NCI-H1417 treated with DMSO at 0.1 percent for 48 hours (cell line): ENCODE measurements at regions not wholly inside any gene's neighbourhood (a gene's known extent, or its start where the extent isn't known, plus 50 kb on each side); places are given as distances from the start of the nearest gene placed in this dataset.
"Not testable (repeated sequence)": the region's sequence is repeated elsewhere in the genome, so short reads cannot be mapped to it uniquely, and the experiment has no call there.

Source experiments
- DNase-seq: peaks from one replicate; lab custom pipeline; 2025; lab: John Stamatoyannopoulos, UW

DNA sequence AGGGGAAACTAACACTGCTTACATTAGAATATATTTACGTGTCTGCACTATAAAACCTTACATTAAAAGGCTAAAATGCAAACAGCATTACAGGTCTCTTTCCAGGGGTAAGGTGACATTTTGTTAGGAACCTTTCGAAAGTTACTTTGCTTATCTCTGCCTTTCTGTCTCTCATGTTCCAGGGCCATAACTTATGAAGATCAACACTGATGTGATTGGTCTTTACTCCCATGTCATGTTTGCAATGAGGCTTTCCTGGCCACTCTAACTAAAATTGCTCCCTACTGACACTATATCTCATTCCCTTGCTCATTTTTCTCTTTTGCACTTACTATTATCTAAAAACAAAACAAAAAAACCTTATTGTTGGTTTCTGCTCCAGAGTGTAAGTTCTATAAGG lies 119.0 kb downstream of the JRKL start:
- DNase-seq, result no peak

DNA sequence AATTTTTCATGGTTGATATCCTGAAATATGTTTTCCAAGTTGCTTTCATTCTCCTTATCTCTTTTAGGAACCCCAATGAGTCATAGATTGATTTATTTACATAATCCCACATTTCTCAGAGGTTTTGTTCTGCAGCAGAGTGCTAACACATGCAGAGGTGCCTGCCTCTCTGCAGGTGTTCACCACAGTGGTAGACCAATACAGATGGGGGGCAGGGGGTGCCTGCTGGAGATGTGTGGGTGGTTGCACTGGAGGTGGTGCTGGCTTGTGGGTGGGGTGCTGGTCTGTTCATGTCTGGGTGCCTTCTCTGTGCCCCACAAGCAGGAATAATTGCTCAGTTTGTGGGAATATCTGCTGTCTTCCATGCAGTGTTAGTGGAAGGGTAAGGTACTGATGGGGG lies 131.1 kb downstream of the JRKL start:
- DNase-seq, result no peak

DNA sequence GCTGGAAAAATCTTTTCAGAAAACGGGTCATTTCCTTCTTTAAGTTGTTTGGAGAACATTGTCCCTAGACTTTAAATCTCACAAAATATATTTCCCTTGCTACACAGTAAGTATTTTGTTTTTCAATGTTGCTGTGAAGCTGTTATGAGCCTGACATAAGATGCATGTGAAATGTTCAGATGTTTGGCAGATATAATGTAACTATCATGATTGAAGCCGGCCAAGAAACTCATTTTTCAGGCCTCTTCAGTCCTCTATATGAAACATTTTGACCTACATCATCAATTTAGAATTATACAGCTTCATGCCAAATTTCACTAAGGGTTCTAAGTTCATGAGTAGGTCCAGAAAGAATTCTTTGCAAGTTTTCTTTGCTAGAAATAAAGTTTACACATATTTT lies 133.8 kb downstream of the JRKL start:
- no peak for DNase-seq

DNA sequence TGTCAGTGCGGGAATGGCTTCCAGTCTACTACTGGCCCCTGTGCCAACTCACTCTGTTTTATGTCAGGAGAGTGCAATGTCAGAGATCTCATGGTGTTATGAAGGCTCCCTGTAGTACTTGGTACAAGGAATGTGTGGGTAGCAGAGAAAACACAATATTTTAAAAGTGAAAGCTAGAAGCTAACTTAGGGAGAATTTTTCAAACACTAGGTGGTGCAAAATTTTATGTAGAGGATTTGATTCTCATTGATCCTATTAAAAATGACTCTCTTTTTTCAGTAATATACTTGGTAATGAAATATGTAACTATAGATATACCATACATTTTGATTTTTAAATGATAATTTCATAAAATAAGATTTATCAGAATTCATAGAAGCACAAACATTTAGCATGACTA lies 134.7 kb downstream of the JRKL start:
- DNase-seq, result no peak

DNA sequence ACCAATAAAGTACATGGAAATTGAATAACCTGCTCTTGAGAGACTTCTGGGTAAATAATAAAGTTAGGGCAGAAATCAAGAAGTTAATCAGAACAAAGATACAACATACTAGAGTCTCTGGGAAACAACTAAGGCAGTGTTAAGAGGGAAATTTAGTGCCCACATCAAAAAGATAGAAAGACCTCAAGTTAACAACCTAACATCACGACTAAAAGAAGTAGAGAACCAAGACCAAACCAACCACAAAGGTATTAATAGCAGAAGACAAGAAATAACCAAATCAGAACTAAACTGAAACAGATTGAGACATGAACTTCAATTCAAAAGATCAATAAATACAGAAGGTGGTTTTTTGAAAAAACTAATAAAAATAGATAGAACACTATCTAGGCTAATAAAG lies 140.7 kb downstream of the JRKL start:
- DNase-seq, result no peak

DNA sequence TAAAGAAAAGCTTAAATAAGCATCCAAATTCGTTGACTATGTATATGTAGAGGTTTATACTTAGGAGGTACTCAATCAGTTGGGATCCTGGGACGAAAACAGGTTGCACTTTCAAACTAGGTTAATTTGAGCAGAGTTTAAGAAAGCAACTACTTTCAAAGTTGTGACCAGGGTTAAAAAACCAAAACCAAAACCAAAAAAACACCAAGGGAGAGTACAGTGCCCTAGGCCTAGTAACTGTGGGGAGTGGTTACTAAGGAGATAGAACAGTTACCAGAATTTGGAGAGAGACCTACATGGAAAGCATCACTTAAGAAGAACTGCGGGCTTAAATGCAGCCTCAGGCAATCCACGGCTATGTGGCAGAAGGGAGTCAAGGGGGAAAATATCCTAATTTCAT lies 148.3 kb downstream of the JRKL start:
- no peak for DNase-seq

DNA sequence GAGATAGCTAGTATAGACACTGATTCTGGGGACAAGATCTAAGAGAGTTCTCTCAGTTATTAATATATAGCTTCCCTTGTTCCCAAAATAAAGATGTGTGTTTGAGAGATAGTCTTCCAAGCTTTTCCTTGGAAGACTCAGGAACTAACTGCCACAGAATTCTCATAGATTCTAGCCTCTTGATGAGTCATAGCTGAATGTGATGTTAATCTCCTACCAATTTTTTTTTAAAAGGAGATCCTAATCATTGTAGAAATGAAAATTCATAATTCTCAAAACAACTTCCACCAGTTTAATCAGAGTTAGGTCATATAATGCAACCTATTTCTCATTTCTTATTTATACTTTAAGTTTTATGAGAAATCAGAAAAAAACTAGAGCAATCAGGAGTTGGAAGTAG lies 148.8 kb downstream of the JRKL start:
- DNase-seq, result no peak

DNA sequence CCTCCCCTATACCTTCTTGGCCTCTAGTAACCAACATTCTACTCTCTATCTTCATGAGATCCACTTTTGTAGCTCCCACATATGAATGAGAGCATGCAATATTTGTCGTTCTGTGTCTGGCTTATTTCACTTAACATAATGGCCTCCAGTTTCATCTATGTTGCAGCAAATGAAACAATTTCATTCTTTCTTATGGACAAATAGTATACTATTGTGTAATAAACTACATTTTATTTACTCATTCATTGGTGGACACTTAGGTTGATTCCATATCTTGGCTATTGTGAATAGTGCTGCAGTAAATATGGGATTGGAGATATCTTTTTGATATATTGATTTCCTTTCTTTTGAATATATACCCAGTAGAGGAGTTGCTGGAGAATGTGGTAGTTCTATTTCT lies 151.1 kb downstream of the JRKL start:
- DNase-seq, result no peak

DNA sequence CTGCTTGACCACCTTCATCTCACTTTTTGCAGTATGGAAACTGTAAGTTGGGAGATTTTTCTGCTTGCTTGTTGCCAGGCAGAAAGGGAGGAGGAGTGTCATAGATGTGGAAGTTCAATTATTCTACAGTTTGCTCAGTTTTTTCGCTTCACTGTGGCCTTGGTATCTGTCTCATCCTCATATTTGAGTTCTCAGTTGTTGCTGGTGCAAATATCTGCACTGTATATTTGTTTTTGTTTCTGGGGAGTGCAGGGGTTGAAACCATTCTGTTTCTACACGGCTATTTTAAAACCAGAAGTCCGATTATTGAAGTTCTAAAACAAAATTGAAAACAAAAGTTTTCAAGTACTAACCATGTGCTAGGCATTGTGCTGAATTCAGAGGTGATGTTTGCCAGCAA lies 153.4 kb downstream of the JRKL start:
- DNase-seq, result no peak

DNA sequence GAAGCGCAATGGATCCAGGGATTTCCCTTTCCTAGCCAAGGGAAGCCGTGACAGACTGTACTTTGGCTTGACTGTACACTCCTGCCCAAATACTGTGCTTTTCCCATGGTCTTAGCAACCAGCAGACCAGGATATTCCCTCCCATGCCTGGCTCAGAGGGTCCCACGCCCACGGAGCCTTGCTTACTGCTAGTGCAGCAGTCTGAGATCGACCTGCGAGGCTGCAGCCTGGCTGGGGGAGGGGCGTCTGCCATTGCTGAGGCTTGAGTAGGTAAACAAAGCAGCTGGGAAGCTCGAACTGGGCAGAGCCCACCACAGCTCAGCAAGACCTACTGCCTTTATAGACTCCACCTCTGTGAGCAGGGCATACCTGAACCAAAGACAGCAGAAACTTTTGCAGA lies 155.4 kb downstream of the JRKL start:
- not testable (repeated sequence) for DNase-seq

DNA sequence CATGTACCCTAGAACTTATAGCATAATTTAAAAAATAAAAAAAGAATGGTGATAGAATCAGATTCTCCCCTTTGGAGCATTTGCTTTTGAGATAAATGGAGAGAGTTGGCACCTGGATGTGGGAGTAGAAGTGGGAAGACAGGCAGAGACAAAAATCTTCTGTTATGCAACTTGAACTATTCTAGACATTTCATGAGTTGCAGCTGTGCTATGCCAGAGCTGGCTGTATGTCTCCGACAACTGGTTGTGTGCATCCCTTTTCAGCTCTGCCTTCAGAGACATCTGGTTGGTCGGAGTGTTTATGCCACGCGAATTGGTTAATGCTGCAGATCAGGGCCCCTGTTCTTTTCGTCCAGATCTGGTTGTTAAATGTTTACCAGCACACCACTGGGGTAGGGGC lies 161.3 kb downstream of the JRKL start:
- no peak for DNase-seq

DNA sequence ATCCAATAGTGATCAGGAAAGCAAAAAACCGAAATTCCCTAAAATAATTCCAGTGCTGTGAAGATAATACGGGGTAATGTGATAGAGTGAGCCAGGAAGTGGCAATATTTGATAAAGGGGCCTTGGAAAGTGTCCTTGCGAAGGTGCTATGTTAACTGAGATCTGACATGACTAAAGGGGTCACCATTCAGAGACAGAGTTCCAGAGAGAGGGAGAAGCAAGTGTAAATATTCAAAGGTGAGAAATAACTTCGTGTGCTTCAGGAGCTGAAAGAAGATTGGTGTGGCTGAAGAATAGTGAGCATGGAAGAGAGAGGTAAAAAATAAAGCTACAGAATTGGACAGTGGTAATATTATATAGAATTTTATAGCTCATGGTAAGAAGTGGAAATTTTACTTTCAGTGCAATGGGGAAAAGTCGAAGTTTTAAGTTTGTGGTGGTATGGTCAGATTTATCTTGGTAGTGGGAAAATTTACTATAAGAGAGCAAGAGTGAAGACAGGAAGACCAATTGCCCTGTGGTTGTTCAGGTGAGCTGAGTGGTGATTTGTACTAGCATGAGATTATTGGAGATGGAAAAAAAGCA lies 164.5 kb downstream of the JRKL start:
- no peak for DNase-seq

DNA sequence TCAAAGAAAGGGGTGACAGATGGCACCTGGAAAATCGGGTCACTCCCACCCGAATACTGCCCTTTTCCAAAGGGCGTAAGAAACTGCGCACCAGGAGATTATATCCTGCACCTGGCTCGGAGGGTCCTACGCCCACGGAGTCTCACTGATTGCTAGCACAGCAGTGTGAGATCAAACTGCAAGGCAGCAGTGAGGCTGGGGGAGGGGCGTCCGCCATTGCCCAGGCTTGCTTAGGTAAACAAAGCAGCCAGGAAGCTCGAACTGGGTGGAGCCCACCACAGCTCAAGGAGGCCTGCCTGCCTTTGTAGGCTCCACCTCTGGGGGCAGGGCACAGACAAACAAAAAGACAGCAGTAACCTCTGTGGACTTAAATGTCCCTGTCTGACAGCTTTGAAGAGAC lies 166.0 kb downstream of the JRKL start:
- DNase-seq, result not testable (repeated sequence)

DNA sequence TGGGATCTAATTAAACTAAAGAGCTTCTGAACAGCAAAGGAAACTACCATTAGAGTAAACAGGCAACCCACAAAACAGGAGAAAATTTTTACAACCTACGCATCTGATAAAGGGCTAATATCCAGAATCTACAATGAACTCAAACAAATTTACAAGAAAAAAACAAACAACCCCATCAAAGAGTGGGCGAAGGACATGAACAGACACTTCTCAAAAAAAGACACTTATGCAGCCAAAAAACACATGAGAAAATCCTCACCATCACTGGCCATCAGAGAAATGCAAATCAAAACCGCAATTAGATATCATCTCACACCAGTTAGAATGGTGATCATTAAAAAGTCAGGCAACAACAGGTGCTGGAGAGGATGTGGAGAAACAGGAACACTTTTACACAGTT lies 170.9 kb downstream of the JRKL start:
- not testable (repeated sequence) for DNase-seq

DNA sequence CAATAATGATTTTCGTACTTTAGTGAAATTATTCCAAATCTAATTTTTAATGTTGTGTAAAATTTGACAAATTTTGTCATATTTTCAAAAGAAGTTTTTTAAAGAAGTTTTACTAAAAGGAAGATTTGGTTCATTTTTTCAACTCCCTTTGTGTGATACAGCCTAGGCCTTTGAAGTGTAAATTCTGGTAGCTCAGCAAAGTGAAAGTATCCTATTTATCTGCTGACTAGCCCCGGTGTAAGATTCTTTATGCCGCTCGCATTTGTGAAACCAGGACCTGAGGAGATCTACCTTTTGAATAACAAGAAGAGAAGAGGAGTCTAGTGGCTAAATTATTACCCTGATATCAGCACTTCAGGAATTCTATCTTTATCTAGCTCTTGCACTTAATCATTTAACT lies 177.4 kb downstream of the JRKL start:
- DNase-seq, result no peak

DNA sequence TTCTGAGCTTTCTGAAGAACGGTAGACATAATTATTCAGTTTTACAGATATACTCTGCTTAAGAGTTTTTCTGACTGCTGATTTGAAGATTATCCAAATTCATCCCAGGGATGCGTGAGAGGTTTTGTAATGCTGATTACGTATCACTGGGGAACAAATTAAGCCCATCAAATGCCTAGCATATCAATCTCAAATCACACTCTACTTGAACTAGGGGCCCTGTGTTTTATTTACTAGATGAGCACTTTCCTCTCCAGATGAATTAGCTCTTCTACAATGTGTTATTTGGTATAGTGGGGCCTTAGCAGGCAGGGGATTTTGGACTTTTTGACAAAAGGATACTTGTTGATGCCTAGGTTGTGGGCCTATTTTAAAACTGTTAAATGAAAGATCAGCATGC lies 177.9 kb downstream of the JRKL start:
- DNase-seq, result no peak

DNA sequence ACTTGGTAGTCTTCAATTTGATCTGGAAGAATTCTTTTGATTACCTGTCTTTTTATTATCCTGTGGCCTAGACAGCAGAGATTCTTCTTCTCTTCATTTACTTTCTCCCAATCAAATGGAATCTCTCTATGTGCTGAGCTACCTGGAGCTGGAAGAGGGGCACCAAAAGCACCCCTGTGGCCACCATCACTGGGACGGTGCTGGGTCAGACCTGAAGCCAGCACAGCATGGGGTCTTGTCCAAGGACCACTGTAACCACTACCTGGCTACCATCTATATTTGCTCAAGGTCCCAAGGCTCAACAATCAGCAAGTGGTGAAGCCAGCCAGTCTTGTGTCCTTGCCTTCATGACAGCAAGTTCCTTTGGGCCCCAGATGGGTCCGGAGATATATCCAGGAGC lies 186.6 kb downstream of the JRKL start:
- DNase-seq, result no peak

DNA sequence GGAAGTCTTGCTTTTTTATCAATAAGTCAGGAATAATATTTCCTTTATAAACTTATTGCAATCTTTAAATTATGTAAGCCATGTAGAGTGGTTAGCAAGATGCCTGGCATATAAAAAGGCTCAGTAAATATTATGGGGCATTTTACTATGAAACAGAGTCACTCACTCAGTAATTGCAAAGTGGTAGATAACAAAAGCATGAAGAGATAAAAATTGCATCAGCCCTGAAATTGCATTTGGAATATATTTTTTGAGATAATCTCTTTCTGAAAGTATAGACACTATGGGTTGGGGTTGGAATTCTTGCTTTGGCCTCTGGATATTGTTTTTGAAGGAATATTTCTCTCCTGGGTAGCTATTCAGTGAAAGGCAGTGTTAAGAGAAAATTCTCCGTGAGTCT lies 188.6 kb downstream of the JRKL start:
- no peak for DNase-seq

DNA sequence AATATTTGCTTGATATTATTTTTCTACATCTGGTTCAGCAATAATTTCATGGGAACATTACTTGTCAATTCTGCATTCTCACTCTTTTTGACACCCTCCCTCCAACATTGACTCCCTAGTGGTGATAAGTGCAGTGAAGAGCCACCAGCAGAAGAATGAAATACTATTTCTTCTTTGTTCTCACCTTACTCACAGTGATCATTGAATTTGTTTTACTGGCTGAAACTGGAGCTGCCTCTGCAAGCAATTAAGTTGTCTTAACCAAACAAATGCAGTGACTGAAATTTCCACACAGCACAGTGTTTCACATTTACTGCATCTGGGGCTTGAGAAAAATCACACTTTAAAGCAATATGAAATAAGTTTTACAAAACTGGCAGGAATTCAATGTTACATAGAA lies 189.8 kb downstream of the JRKL start:
- peak; percentile 19 for DNase-seq

DNA sequence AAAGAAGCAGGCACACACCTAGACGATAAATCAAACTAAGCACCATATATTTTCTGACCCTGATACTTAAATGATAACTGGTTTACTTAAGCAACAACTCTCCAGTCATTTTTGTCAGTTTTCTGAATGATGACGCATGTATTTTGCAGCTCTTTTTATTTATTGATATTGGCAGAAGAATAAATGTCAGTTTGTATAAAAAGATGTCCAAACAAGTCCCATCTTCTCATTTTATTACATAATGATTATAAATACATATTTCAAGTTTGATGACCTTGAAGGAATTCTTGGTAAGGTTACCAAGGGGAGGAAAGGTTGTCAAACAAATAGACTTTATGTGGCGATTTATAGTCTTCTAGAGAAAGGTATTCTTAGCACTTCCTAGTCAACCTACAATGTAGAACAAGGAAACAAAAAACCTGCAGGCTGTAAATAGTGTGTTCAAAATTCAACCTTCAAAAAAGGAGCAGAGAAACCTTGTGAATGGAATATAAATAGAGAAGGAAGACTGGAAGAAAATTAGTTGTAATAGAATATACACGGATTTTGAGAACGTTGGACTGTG lies 190.7 kb downstream of the JRKL start:
- DNase-seq, result no peak

DNA sequence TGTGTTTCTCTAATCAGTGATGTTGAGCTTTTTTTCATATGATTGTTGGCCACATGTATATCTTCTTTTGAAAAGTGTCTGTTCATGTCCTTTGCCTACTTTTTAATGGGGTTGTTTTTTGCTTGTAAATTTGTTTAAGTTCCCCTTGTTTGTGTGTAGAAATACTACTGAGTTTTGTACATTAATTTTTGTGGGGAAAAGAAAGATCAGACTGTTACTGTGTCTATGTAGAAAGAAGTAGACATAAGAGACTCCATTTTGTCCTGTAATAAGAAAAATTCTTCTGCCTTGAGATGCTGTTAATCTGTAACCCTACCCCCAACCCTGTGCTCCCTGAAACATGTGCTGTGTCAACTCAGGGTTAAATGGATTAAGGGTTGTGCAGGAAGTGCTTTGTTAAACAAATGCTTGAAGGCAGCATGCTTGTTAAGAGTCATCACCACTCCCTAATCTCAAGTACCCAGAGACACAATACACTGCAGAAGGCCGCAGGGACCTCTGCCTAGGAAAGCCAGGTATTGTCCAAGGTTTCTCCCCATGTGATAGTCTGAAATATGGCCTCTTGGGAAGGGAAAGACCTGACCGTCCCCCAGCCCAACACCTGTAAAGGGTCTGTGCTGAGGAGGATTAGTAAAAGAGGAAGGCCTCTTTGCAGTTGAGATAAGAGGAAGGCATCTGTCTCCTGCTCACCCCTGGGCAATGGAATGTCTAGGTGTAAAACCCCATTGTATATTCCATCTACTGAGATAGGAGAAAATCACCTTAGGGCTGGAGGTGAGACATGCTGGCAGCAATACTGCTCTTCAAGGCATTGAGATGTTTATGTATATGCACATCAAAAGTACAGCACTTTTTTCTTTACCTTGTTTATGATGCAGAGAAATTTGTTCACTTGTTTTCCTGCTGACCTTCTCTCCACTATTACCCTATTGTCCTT lies 196.4 kb downstream of the JRKL start:
- DNase-seq, result not testable (repeated sequence)

DNA sequence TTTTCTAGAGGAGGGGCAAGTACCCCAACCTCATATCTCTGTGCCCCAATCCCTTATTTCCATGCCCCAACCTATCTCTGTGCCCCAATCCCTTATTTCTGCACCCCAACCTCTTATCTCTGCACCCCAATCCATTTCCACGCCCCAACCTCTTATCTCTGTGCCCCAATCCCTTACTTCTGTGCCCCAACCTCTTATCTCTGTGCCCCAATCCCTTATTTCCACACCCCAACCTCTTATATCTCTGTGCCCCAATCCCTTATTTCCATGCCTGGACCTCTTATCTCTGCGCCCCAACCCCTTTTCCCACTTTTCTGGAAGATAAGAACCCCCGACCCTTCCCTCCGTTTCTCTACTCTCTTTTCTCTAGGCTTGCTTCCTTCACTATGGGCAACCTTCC lies 199.0 kb downstream of the JRKL start:
- not testable (repeated sequence) for DNase-seq

DNA sequence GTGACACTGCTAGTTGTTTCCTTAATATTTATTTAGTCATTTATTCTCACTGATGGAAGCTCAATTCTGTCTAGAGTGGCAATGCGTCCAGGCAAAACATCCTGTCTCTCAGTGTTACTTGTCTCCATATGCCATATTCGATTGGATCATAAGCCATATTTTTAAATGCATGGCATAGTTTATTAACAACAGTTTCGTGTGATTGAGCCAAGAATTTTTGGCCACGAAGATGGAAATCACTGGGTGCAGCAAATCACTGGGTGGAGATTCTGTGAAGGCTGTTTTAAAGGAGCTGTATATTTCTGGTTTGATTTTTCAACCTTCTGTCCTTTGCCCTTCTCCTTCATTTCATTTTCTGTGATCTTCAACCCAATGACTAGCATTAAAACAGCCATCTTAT lies 205.2 kb downstream of the JRKL start:
- DNase-seq, result no peak
